ENCODE measurements at regions not wholly inside any gene's neighbourhood (a gene's known extent, or its start where the extent isn't known, plus 50 kb on each side); places are given as distances from the start of the nearest gene placed in this dataset.

- Histone ChIP-seq H3K36me3 (replicated peaks in 1 of 2; ENCODE audit: control insufficient read depth in 2 of 2, insufficient read depth in 2 of 2, low read length in 2 of 2) (no peaks in the 10 kb centered on the region), H3K14ac (ENCODE audit: low read length) (no peak overlapping the region), H3K79me1 (ENCODE audit: low read depth, low read length) (no peaks in the 10 kb centered on the region), H3K9ac (ENCODE audit: low read depth, low read length, poor library complexity) (no peak overlapping the region), H4K8ac (ENCODE audit: low read depth, low read length) (no peak overlapping the region), H2BK120ac (ENCODE audit: low read depth, low read length) (no peak overlapping the region), H3K9me3 (replicated peaks in 1 of 2; ENCODE audit: control insufficient read depth in 2 of 2, insufficient read depth in 1 of 2, low read depth in 1 of 2, low read length in 2 of 2) (peaks cover 2 to 3% of the 10 kb centered on the region in 2 donors), H3K27me3 (ENCODE audit: control insufficient read depth in 3 of 3, insufficient read depth in 3 of 3, low read depth in 1 of 3, low read length in 3 of 3) (no peaks in the 10 kb centered on the region), H3K23ac (ENCODE audit: low read depth, low read length, poor library complexity) (no peak overlapping the region), H2BK15ac (ENCODE audit: low read length) (no peak overlapping the region), H3K4me1 (ENCODE audit: control insufficient read depth in 2 of 2, insufficient read depth in 1 of 2, low read depth in 1 of 2, low read length in 2 of 2) (peaks cover 0 to 3% of the 10 kb centered on the region in 2 donors), H2BK5ac (ENCODE audit: low read length) (no peak overlapping the region), H2BK12ac (ENCODE audit: low read length) (no peak overlapping the region), H3K18ac (ENCODE audit: low read length) (no peak overlapping the region), H3K4me2 (ENCODE audit: insufficient read depth, low read length, poor library complexity, severe bottlenecking) (no peak overlapping the region), H3K4ac (ENCODE audit: low read length) (no peak overlapping the region), H3K4me3 (ENCODE audit: low read length in 2 of 2) (no peak overlapping the region), H3K27ac (replicated peaks; ENCODE audit: low read length) (no peak overlapping the region), H2AK5ac (ENCODE audit: low read depth, low read length) (no peak overlapping the region), H4K91ac (ENCODE audit: low read depth, low read length, poor library complexity) (no peak overlapping the region), H2AFZ (ENCODE audit: low read length) (no peak overlapping the region)
- no CpG with 5 or more reads among the region's 3 CpGs for WGBS, 2 donors (ENCODE audit: extremely low coverage in 2 of 2, insufficient read length in 2 of 2, insufficient replicate concordance in 1 of 2)
- no peak for DNase-seq (ENCODE audit: low spot score)
Measured at GRCh38 chr10:83522881-83523386, 616.4 kb upstream of the GHITM start.

GRCh38 chr10:83527934-83528333 is 611.4 kb upstream of the GHITM start:
- H2AK5ac ChIP-seq (ENCODE audit: low read depth, low read length), result no peak overlapping the region
- H3K14ac ChIP-seq (ENCODE audit: low read length), result no peak overlapping the region
- no peak overlapping the region for H3K4me3 ChIP-seq (ENCODE audit: low read length in 2 of 2)
- H3K9me3 ChIP-seq (replicated peaks in 1 of 2; ENCODE audit: control insufficient read depth in 2 of 2, insufficient read depth in 1 of 2, low read depth in 1 of 2, low read length in 2 of 2), result peaks cover 2 to 3% of the 10 kb centered on the region in 2 donors
- H3K4me1 ChIP-seq (ENCODE audit: control insufficient read depth in 2 of 2, insufficient read depth in 1 of 2, low read depth in 1 of 2, low read length in 2 of 2), result peaks cover 0 to 3% of the 10 kb centered on the region in 2 donors
- H2BK12ac ChIP-seq (ENCODE audit: low read length), result no peak overlapping the region
- H3K27ac ChIP-seq (replicated peaks; ENCODE audit: low read length), result no peak overlapping the region
- no peak overlapping the region for H3K18ac ChIP-seq (ENCODE audit: low read length)
- no peak for DNase-seq (ENCODE audit: low spot score)
- no peaks in the 10 kb centered on the region for H3K27me3 ChIP-seq (ENCODE audit: control insufficient read depth in 3 of 3, insufficient read depth in 3 of 3, low read depth in 1 of 3, low read length in 3 of 3)
- no peaks in the 10 kb centered on the region for H3K36me3 ChIP-seq (replicated peaks in 1 of 2; ENCODE audit: control insufficient read depth in 2 of 2, insufficient read depth in 2 of 2, low read length in 2 of 2)
- H2BK15ac ChIP-seq (ENCODE audit: low read length), result no peak overlapping the region
- H4K91ac ChIP-seq (ENCODE audit: low read depth, low read length, poor library complexity), result no peak overlapping the region
- H4K8ac ChIP-seq (ENCODE audit: low read depth, low read length), result no peak overlapping the region
- no peak overlapping the region for H2BK120ac ChIP-seq (ENCODE audit: low read depth, low read length)
- H3K4ac ChIP-seq (ENCODE audit: low read length), result no peak overlapping the region
- H3K23ac ChIP-seq (ENCODE audit: low read depth, low read length, poor library complexity), result no peak overlapping the region
- H2AFZ ChIP-seq (ENCODE audit: low read length), result no peak overlapping the region
- H3K9ac ChIP-seq (ENCODE audit: low read depth, low read length, poor library complexity), result no peak overlapping the region
- H3K79me1 ChIP-seq (ENCODE audit: low read depth, low read length), result no peaks in the 10 kb centered on the region
- no peak overlapping the region for H2BK5ac ChIP-seq (ENCODE audit: low read length)
- no peak overlapping the region for H3K4me2 ChIP-seq (ENCODE audit: insufficient read depth, low read length, poor library complexity, severe bottlenecking)

GRCh38 chr10:83533290-83533689 is 606.0 kb upstream of the GHITM start:
- Histone ChIP-seq H2BK12ac (ENCODE audit: low read length) (no peak overlapping the region), H3K4me1 (ENCODE audit: control insufficient read depth in 2 of 2, insufficient read depth in 1 of 2, low read depth in 1 of 2, low read length in 2 of 2) (no peaks in the 10 kb centered on the region), H4K8ac (ENCODE audit: low read depth, low read length) (no peak overlapping the region), H3K36me3 (replicated peaks in 1 of 2; ENCODE audit: control insufficient read depth in 2 of 2, insufficient read depth in 2 of 2, low read length in 2 of 2) (no peaks in the 10 kb centered on the region), H2BK120ac (ENCODE audit: low read depth, low read length) (no peak overlapping the region), H3K4ac (ENCODE audit: low read length) (no peak overlapping the region), H3K9me3 (replicated peaks in 1 of 2; ENCODE audit: control insufficient read depth in 2 of 2, insufficient read depth in 1 of 2, low read depth in 1 of 2, low read length in 2 of 2) (no peaks in the 10 kb centered on the region), H3K27ac (replicated peaks; ENCODE audit: low read length) (no peak overlapping the region), H3K27me3 (ENCODE audit: control insufficient read depth in 3 of 3, insufficient read depth in 3 of 3, low read depth in 1 of 3, low read length in 3 of 3) (no peaks in the 10 kb centered on the region), H2AFZ (ENCODE audit: low read length) (no peak overlapping the region), H2BK5ac (ENCODE audit: low read length) (no peak overlapping the region), H3K9ac (ENCODE audit: low read depth, low read length, poor library complexity) (no peak overlapping the region), H3K14ac (ENCODE audit: low read length) (no peak overlapping the region), H3K4me3 (ENCODE audit: low read length in 2 of 2) (no peak overlapping the region), H3K18ac (ENCODE audit: low read length) (no peak overlapping the region), H3K79me1 (ENCODE audit: low read depth, low read length) (no peaks in the 10 kb centered on the region), H3K4me2 (ENCODE audit: insufficient read depth, low read length, poor library complexity, severe bottlenecking) (no peak overlapping the region), H3K23ac (ENCODE audit: low read depth, low read length, poor library complexity) (no peak overlapping the region), H4K91ac (ENCODE audit: low read depth, low read length, poor library complexity) (no peak overlapping the region), H2AK5ac (ENCODE audit: low read depth, low read length) (no peak overlapping the region), H2BK15ac (ENCODE audit: low read length) (no peak overlapping the region)
- no CpG with 5 or more reads among the region's 1 CpG for WGBS, 2 donors (ENCODE audit: extremely low coverage in 2 of 2, insufficient read length in 2 of 2, insufficient replicate concordance in 1 of 2)
- DNase-seq (ENCODE audit: low spot score), result no peak

- no peak overlapping the region for H3K4ac ChIP-seq (ENCODE audit: low read length)
- no peak overlapping the region for H4K8ac ChIP-seq (ENCODE audit: low read depth, low read length)
- no peak overlapping the region for H2BK120ac ChIP-seq (ENCODE audit: low read depth, low read length)
- no peak overlapping the region for H3K14ac ChIP-seq (ENCODE audit: low read length)
- no peaks in the 10 kb centered on the region for H3K27me3 ChIP-seq (ENCODE audit: control insufficient read depth in 3 of 3, insufficient read depth in 3 of 3, low read depth in 1 of 3, low read length in 3 of 3)
- no peak overlapping the region for H3K18ac ChIP-seq (ENCODE audit: low read length)
- H2BK15ac ChIP-seq (ENCODE audit: low read length), result no peak overlapping the region
- H3K79me1 ChIP-seq (ENCODE audit: low read depth, low read length), result no peaks in the 10 kb centered on the region
- H4K91ac ChIP-seq (ENCODE audit: low read depth, low read length, poor library complexity), result no peak overlapping the region
- no peak overlapping the region for H2BK12ac ChIP-seq (ENCODE audit: low read length)
- no peak overlapping the region for H2AK5ac ChIP-seq (ENCODE audit: low read depth, low read length)
- no peak for DNase-seq (ENCODE audit: low spot score)
- no peak overlapping the region for H2BK5ac ChIP-seq (ENCODE audit: low read length)
- H3K23ac ChIP-seq (ENCODE audit: low read depth, low read length, poor library complexity), result no peak overlapping the region
- H3K4me3 ChIP-seq (ENCODE audit: low read length in 2 of 2), result no peak overlapping the region
- H3K9me3 ChIP-seq (replicated peaks in 1 of 2; ENCODE audit: control insufficient read depth in 2 of 2, insufficient read depth in 1 of 2, low read depth in 1 of 2, low read length in 2 of 2), result no peaks in the 10 kb centered on the region
- peaks cover 4 to 11% of the 10 kb centered on the region in 2 donors for H3K4me1 ChIP-seq (ENCODE audit: control insufficient read depth in 2 of 2, insufficient read depth in 1 of 2, low read depth in 1 of 2, low read length in 2 of 2)
- H3K9ac ChIP-seq (ENCODE audit: low read depth, low read length, poor library complexity), result no peak overlapping the region
- no peak overlapping the region for H2AFZ ChIP-seq (ENCODE audit: low read length)
- no peak overlapping the region for H3K27ac ChIP-seq (replicated peaks; ENCODE audit: low read length)
- H3K4me2 ChIP-seq (ENCODE audit: insufficient read depth, low read length, poor library complexity, severe bottlenecking), result no peak overlapping the region
- no peaks in the 10 kb centered on the region for H3K36me3 ChIP-seq (replicated peaks in 1 of 2; ENCODE audit: control insufficient read depth in 2 of 2, insufficient read depth in 2 of 2, low read length in 2 of 2)
- WGBS, 2 donors (ENCODE audit: extremely low coverage in 2 of 2, insufficient read length in 2 of 2, insufficient replicate concordance in 1 of 2), result no CpG with 5 or more reads among the region's 4 CpGs
Measured at GRCh38 chr10:83536426-83536825, 602.9 kb upstream of the GHITM start.
